DND-41 (cell line): ENCODE measurements at regions not wholly inside any gene's neighbourhood (a gene's known extent, or its start where the extent isn't known, plus 50 kb on each side); places are given as distances from the start of the nearest gene placed in this dataset.

ENCODE experiments used
- ATAC-seq: fragments of 200-7000 bp; cut with Tn5 transposase; 3 replicates; pipeline ENCODE4 v1.9.1; 2021; ENCODE audit warnings: low read depth; ENCODE audit not compliant: insufficient read depth
- DNase-seq: peaks from one replicate; pipeline ENCODE4 v3.0.0-alpha.2; 2020
- H2AFZ ChIP-seq: 2 replicates; pipeline ENCODE4 v1.6.0; 2012; ENCODE audit warnings: low read depth, low read length
- H3K27ac ChIP-seq: 2 replicates; pipeline ENCODE4 v1.5.1; 2012; ENCODE audit warnings: low read length, inconsistent platforms
- H3K27me3 ChIP-seq: fragments of 200-600 bp; sonication (generic); 2 replicates; pipeline ENCODE4 v1.6.0; 2012; ENCODE audit warnings: low read length, mild to moderate bottlenecking, inconsistent platforms; ENCODE audit not compliant: insufficient read depth, poor library complexity
- H3K36me3 ChIP-seq: 2 replicates; pipeline ENCODE4 v1.5.1; 2012; ENCODE audit warnings: low read length, inconsistent platforms; ENCODE audit not compliant: insufficient read depth
- H3K4me1 ChIP-seq: 2 replicates; pipeline ENCODE4 v1.5.1; 2012; ENCODE audit warnings: mild to moderate bottlenecking, low read length; ENCODE audit not compliant: insufficient read depth
- H3K4me2 ChIP-seq: 2 replicates; pipeline ENCODE4 v1.6.0; 2012; ENCODE audit warnings: mild to moderate bottlenecking, moderate library complexity, low read length, inconsistent platforms; ENCODE audit not compliant: insufficient read depth
- H3K4me3 ChIP-seq, 2 experiments: fragments of 200-600 bp in 1 of 2; shearing (Covaris generic) in 1 of 2; 2 replicates each; pipeline ENCODE4 v1.5.1; 2012 to 2016; ENCODE audit warnings: inconsistent platforms in 2 of 2, low read length in 2 of 2, mild to moderate bottlenecking in 2 of 2, low read depth in 1 of 2, moderate library complexity in 1 of 2
- H3K79me2 ChIP-seq: 2 replicates; pipeline ENCODE4 v1.6.0; 2012; ENCODE audit warnings: low read length, inconsistent platforms; ENCODE audit not compliant: insufficient read depth
- H3K9ac ChIP-seq: 2 replicates; pipeline ENCODE4 v1.6.0; 2012; ENCODE audit warnings: low read depth, mild to moderate bottlenecking, inconsistent platforms, low read length, moderate library complexity
- H3K9me3 ChIP-seq: 2 replicates; pipeline ENCODE4 v1.5.1; 2012; ENCODE audit warnings: low read length, moderate library complexity, mild to moderate bottlenecking, inconsistent platforms; ENCODE audit not compliant: insufficient read depth, severe bottlenecking
- H4K20me1 ChIP-seq: 2 replicates; pipeline ENCODE4 v1.6.0; 2012; ENCODE audit warnings: low read length; ENCODE audit not compliant: insufficient read depth
- EZH2 ChIP-seq: IDR thresholded peaks from 3 replicates; pipeline ENCODE4 v1.6.1; 2012; ENCODE audit warnings: borderline replicate concordance, low read depth, mild to moderate bottlenecking, moderate library complexity, low read length, inconsistent platforms; ENCODE audit not compliant: severe bottlenecking
- TF ChIP-seq, protein P1 (sequence below): IDR thresholded peaks from 2 replicates; pipeline ENCODE4 v1.5.1; 2012; ENCODE audit warnings: borderline replicate concordance, low read length, moderate library complexity, mild to moderate bottlenecking; ENCODE audit not compliant: poor library complexity, severe bottlenecking; ENCODE audit errors: extremely low read depth

DNA sequence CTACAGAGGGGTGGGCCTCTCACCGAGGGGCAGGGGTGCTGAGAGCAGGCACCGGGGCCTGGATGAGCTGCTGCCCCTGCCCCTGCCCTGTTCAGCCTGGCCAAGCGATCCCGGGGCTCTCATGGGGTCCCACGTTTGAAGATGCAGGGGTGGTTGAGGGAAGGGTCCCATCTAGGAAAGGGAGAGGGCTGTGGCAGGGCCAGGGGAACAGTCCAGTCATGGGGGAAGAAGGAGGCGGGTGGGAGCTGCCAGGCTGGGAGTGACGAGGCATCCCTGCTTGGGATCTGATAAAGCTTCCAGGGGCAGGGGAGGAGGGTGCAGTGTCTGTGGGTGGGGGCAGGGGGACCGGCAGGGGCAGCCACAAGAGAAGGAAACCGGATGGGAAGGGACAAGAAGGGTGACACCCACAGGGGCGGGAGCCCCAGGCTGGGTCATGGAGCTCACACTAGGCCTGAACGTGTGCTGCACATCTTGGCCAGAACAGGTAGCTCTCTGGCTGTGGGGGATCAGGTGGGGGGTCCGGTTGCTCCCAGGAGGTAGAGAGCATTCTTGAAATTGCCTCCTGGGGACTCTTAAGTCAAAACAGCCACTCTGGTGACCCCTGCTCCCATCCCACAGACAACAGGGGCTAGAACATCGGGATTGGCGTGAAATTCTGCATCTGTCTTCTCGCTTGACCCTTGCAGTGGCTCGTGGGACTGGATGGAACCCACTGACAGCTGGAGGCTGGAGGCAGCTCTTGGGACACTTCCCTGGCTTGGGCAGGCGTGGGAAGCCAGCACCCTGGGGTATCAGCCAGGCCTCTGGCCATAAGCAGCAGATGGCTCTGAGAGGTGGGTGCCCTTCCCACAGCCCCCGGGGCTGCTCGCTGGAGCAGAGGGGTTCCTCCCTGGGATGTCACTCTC is 58.0 kb upstream of the GATA5 start:
- Histone ChIP-seq H3K4me2 (no peak overlapping the region), H3K27me3 (no peaks in the 10 kb centered on the region), H2AFZ (no peak overlapping the region), H4K20me1 (peaks cover 4% of the 10 kb centered on the region), H3K79me2 (no peaks in the 10 kb centered on the region), H3K27ac (no peak overlapping the region), H3K4me1 (no peaks in the 10 kb centered on the region), H3K36me3 (no peaks in the 10 kb centered on the region), H3K9me3 (no peaks in the 10 kb centered on the region), H3K4me3 (no peak overlapping the region), H3K9ac (no peak overlapping the region)
- TF ChIP-seq EZH2, result no peak
- ATAC-seq (no peak), DNase-seq (peak; percentile 20)

DNA sequence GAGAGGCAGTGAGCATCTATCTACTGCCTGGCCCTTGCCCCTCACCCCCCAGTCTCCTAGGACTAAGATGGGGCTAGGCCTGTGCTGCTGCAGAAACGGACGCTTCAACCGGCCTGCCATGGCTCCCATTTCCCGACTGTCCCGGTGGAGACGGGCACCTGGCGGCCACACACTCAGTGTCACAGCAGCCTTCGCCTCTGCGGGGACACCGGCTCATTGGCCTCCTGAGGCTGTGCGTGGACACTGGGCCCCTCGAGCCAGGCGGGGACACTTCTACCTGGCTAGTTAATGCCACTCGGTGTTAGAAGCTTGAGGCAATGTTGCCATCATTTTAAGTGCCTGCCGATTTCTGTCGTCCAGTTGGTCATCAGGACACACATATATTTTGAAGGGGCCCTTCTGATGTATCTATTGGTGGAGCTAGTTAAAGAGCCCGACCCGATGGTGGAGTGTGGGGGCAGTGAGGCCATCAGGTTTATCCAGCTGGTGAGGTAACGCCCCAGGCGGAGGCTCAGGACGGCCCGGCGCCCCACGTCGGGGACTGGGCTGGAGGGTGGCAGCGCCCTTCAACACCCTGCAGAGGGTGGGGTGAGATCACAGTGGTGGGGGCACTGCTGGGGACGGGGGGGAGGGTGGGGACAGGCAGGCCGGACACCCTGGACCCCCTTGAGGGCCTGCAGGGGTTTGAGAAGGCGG is 58.9 kb upstream of the GATA5 start:
- Histone ChIP-seq H3K27ac (no peak overlapping the region), H3K9me3 (no peaks in the 10 kb centered on the region), H2AFZ (no peak overlapping the region), H3K36me3 (no peaks in the 10 kb centered on the region), H3K4me1 (no peaks in the 10 kb centered on the region), H3K4me2 (no peak overlapping the region), H3K27me3 (no peaks in the 10 kb centered on the region), H3K79me2 (no peaks in the 10 kb centered on the region), H3K9ac (no peak overlapping the region), H3K4me3 (no peak overlapping the region), H4K20me1 (peaks cover 5% of the 10 kb centered on the region)
- ATAC-seq (no peak), DNase-seq (no peak)
- no peak for TF ChIP-seq EZH2
- TF ChIP-seq, protein P1, sequence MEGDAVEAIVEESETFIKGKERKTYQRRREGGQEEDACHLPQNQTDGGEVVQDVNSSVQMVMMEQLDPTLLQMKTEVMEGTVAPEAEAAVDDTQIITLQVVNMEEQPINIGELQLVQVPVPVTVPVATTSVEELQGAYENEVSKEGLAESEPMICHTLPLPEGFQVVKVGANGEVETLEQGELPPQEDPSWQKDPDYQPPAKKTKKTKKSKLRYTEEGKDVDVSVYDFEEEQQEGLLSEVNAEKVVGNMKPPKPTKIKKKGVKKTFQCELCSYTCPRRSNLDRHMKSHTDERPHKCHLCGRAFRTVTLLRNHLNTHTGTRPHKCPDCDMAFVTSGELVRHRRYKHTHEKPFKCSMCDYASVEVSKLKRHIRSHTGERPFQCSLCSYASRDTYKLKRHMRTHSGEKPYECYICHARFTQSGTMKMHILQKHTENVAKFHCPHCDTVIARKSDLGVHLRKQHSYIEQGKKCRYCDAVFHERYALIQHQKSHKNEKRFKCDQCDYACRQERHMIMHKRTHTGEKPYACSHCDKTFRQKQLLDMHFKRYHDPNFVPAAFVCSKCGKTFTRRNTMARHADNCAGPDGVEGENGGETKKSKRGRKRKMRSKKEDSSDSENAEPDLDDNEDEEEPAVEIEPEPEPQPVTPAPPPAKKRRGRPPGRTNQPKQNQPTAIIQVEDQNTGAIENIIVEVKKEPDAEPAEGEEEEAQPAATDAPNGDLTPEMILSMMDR, result no peak

DNA sequence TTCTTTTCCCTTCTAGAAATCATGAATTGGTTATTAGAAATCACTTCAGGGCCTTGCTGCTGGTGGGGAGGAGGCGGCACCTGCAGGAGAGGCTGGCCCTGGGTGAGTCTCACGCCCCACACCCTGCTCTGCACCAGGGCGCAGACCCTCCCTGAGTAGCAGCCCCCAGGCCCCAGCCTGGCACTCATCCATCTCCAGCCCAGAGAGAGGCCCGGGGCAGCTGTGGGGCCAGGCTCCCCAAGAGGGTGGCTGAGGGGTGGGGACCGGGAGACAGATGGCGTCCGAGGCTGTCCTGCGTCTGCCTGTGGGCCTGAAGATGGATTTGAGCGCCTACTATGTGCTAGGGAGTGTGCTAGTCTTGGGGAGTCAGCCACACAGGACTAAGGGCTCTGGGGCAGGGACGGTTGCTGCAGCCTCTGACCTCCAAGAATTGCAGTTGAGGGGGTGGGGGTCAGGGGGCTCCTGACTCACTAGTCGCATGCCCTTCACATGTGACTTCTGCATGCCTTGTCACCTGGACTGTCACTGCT is 59.6 kb upstream of the GATA5 start:
- Histone ChIP-seq H3K4me1 (no peaks in the 10 kb centered on the region), H2AFZ (no peak overlapping the region), H4K20me1 (peaks cover 12% of the 10 kb centered on the region), H3K27ac (no peak overlapping the region), H3K9me3 (no peaks in the 10 kb centered on the region), H3K4me3 (no peak overlapping the region), H3K9ac (no peak overlapping the region), H3K4me2 (no peak overlapping the region), H3K79me2 (no peaks in the 10 kb centered on the region), H3K36me3 (no peaks in the 10 kb centered on the region), H3K27me3 (no peaks in the 10 kb centered on the region)
- ATAC-seq, result no peak
- DNase-seq, result no peak
- TF ChIP-seq, protein P1, result no peak
- TF ChIP-seq EZH2, result no peak

DNA sequence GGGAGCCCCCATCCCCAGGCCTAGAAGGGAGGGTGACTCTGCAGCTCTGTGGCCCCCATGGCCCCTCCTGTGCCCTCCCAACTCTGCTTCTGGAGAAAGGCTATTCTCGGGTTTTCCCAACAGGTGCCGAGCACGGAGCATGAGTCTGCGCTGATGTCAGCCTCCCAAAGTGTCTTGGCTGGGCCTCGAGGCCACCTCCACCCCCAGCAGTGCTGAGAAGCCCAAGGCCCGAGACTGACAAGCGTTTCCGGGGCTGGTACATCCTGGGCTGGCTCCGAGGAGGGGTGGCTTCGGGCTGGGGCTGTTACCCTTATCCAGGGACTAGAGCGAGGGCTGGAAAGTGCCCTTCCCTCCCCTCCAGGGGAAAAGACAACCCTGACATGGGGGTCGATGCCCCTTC is 60.2 kb upstream of the GATA5 start:
- Histone ChIP-seq H3K4me3 (no peak overlapping the region), H3K79me2 (no peaks in the 10 kb centered on the region), H3K36me3 (no peaks in the 10 kb centered on the region), H3K4me2 (no peak overlapping the region), H3K27ac (no peak overlapping the region), H4K20me1 (peaks cover 13% of the 10 kb centered on the region), H3K9me3 (no peaks in the 10 kb centered on the region), H3K27me3 (no peaks in the 10 kb centered on the region), H2AFZ (no peak overlapping the region), H3K9ac (no peak overlapping the region), H3K4me1 (no peaks in the 10 kb centered on the region)
- no peak for ATAC-seq
- no peak for DNase-seq
- no peak for TF ChIP-seq EZH2
- TF ChIP-seq, protein P1, result no peak
